HG02885 (cell line): ENCODE measurements at regions not wholly inside any gene's neighbourhood (a gene's known extent, or its start where the extent isn't known, plus 50 kb on each side); places are given as distances from the start of the nearest gene placed in this dataset.
"Not testable (repeated sequence)": the region's sequence is repeated elsewhere in the genome, so short reads cannot be mapped to it uniquely, and the experiment has no call there.

Source experiments
- ATAC-seq: cut with Tn5 transposase; IDR thresholded peaks from one replicate; pipeline ENCODE4 v1.9.1; 2021; ENCODE audit warnings: mild to moderate bottlenecking; ENCODE audit not compliant: unreplicated experiment, poor library complexity

DNA sequence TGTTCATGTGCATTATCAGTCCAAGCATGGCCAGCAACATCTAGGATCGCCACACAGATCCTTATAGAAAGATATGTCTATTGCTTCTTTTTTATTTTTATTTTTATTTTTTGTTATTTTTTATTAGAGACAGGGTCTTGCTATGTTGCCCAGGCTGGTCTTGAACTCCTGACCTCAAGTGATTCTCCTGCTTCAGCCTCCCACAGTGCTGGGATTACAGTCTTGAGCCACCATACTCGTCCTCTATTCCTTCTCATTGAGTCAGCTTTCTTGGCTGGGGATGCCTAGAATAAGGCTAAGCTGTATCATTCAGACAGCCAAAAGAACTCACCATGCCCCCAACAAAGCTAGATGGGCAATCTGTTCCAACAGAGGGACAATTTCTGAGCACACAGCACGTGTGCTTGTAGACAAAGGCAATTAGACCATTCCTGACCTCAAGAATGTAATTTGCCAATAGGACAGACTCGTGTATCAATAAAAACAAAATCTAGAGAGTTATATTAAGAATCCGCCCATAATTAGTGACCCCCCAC, 264.0 kb upstream of the NEBL start:
- no peak for ATAC-seq

DNA sequence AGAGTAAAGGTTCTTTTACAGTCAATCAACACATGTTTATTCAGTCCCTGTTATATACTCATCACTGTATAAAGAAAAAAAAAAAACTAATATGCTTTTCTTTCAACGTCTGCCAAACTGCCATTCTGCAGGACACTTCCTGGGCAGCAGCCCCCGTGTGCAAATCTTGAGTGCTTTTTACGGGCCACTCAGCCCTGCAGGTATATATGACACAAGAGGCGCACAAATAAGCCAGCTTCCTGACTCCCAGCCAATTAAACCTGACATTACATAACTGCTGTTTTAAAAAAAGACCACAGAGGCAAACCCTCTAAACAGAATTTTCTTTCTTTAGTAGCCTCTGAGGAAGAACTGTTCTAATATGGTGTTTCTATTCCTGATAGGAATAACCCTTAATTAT, 263.0 kb upstream of the NEBL start:
- ATAC-seq = no peak

DNA sequence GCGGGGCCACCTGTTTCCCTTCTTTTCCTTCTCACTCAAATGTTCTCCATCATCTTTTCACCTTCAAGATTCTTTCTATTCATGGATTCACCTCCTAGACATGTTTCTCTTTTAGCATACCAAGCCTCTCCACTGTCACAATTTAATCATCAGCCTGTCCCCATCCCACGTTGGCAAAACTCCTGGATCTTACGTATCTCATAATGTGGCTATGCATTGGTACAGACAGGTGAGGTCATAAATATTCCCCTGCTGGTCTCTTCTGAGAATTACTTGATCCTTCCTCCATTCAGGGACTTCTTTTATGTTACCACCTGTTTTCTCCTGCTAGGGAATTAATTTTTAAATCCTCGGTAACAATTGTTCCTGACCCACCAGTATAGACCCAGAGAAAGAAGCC, 262.6 kb upstream of the NEBL start:
- no peak for ATAC-seq

DNA sequence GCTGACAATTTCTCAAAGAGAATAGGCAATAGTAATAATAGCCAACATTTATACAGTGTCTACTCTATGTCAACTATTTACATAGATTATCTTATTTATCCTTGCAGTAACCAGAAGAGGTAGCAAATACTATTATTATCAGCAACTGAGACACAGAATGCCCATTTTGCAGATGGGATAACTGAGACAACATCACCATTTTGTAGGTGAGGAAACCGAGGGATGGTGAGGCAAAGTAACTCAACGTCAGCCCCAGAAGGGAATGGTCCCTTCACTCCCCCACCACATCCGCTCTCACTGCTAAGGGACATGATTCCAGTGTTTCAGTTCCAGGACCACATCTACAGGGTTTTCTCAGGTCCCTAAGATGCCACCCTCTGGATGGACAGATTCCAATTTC, 261.2 kb upstream of the NEBL start:
- ATAC-seq = no peak

DNA sequence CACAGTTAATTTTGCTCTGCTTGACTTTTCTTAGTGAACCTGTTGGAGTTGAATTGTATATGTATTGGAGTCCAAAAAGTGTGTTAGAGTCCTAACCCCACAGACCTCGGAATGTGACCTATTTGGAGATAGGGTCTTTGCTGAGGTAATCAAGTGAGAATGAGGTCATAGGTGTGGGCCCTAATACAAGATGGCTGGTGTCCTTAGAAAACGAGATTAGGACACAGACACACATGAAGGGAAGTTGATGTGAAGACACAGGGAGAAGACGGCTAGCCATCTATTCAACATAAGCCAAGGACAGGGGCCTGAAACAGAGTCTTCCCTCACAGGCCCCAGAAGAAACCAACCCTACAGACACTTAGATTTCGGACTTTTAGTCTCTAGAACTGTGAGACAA, 260.6 kb upstream of the NEBL start:
- ATAC-seq = no peak

DNA sequence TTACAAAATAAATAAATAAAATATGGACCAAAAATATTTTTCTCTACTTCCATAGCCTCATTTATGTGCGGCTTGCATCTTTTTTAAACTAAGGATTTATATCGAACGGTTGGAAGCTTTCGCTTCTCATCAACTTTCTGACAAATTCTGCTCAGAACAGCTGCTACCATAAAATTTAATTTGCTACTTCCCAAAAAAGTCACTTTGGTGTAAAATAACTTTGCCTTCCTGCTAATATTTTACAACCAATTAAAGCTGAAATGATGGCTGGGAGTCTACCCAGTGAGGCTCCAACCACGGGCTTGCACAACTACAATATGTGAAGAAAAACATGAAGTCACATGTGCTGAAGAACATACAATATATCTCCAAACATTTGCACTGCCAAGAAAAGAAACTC, 253.1 kb upstream of the NEBL start:
- ATAC-seq = no peak

DNA sequence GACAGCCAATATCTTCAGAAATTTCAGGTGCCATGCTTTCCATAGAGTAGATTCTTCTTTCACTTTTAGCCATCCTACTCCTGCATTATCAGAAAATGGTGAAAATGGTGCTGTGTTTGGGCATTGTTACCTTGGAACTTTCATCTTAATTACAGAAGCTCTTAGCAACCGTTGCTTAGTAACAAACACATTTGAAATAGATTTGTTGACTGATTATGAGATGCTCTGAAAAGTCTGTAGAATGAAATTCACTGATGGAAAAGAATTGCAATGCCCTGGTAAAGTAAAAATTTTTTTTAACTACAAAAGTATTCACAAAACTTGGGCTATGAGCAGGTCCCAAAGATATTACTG, 249.3 kb upstream of the NEBL start:
- no peak for ATAC-seq

DNA sequence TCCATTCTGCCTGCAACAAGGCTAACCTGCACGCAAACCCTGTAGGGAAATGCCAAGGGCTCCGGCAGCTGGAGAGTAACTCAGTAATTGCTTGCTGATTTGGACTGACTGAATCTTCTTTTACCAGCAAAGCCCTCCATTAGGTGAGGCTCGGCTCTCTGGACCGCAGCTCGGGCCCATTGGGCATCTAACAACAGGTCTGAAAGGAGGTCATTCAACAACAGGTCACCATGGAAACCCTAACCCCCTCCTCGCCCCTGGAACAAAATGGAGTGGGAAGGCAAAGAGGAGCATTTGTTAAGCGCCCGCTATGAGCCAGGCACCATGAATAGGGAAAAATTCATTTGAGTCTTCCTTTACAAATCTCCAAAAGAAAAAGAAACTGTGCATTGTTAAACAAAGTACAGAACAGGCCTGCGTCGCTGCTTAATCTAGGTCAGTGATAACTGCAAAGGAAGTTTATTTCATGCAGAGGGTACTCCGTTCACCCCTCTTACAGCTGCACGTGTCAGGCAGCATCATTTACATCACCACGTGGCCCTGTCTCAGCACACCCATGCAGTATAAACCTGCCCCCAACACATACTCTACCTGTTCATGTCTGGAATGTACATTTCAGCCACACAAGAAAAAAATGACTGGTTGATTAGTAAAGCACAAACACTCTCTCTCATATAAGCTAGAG, 248.8 kb upstream of the NEBL start:
- no peak for ATAC-seq

DNA sequence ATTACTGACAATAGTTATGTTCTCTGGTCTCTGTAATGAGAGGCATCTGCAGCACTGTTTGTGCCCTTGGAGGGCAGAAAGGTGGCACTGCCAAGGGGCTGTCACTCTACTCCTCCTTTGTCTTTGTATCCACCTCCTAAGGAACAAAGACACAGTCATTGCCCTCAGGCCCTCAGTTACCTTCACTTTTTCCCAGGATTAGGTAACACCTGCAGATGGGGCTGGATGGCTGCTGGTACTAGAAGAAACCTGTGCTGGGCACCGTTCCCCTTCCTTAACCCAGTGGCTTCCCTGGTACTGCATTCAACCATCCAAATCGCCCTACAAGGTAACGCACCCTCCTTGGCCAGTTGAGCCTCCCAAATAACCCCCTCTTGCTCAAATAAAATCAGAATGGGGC, 246.9 kb upstream of the NEBL start:
- ATAC-seq = no peak

DNA sequence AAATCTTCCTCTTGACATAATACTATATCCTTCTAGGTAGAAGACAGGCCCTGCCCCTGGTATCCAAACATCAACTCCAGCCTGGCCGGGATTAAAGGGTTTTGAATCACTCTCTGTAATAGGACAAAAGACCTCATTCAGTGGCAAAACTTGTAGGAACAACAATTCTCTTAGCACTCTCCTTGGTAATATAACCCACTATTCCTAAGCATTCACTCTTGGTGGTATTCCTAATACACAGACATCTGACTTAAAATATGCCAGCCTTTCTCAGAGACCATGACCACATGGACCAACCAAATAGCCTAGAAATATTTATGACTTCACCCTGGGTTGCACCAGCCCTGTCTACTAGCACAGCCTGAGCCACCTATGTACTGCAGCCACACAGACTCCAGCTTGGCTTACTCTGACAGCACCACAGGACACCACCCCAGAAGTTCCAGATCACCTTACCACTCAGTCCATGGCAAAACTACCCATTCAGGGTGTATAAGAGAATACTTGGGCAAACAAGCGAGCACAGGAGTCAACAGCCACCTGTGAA, 244.9 kb upstream of the NEBL start:
- no peak for ATAC-seq

DNA sequence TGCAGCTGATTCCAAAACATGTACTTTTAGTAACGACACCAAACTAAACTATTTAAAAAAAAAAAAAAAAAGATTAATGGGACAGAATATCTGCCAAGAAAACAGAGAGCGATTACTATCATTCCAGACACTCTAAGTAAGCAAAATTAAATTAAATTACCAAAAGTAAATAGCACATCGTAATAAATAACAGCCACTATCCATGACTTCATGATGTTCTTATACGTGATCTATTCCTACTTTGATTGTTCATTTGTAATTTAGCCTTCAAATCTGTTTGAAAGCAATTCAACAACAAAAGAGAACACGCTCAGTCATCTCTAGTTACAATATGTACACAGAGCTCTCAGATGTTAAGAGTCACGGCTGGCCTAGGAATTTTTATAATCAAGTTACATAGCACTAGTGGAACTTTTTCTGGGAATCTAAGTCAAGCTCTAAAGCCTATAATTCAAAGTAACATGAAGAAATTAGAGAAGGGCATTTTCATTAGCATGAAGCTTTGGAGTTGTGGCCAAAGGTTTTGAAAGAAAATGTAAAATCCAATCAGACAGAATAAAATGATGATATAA, 241.7 kb upstream of the NEBL start:
- no peak for ATAC-seq

DNA sequence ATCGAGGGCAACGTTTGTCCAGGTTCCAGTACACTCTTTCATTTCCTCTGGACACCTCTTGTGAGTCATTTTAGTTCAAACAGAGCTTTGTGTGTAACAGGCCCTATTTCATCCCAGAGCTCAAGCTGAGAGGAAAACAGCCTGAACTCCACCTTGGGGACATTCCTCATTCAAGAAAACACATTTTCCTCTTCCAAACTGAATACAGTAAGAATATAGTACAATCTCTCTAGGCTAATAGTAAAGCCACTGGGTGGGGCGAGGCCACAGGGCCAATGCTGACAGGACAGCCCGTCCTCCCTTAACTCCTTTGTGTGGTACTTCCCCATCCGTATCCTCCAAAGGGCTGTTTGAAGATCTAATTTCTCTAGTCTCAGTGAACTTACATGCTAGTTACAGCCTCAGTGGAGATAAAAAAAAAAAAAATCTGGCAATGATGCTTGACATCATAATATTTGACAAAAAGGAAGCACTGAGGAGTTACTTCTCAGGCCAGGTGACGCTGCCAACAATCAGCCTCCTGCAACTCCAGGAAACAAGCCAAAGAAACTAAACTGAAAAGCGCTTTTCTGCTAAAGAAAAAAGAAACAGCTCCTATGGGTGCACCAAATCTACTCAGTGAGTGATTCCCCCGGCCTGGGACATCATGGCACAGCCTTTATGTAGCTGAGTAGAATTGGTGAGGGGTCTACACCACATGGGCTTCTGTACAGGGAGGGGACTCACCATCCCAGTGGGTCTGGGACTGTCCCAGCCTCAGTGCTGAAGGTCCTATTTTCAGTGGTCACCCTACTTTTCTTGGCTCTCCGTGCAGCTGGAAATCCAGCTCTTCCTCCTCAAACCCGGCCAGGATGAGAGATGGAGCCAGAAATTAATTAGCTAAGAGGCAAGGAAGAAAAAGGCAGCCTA, 238.2 kb upstream of the NEBL start:
- ATAC-seq = no peak

DNA sequence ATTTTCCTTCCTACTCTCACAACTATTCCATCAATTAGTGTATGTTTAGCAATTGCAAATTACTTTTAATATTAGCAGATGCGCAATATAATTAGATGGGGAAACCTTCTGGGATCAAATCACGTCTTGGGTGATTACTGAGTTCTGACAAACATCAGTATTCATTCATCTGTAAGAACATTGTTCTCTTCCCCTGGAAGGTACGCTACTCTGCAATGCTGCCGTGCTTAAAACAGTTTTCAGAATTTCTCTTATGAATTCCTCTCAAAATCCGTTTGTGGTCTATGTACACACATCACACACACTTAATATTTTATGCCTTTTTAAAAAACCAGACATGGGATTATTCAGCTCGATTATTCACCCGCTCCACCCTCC, 237.5 kb upstream of the NEBL start:
- no peak for ATAC-seq

DNA sequence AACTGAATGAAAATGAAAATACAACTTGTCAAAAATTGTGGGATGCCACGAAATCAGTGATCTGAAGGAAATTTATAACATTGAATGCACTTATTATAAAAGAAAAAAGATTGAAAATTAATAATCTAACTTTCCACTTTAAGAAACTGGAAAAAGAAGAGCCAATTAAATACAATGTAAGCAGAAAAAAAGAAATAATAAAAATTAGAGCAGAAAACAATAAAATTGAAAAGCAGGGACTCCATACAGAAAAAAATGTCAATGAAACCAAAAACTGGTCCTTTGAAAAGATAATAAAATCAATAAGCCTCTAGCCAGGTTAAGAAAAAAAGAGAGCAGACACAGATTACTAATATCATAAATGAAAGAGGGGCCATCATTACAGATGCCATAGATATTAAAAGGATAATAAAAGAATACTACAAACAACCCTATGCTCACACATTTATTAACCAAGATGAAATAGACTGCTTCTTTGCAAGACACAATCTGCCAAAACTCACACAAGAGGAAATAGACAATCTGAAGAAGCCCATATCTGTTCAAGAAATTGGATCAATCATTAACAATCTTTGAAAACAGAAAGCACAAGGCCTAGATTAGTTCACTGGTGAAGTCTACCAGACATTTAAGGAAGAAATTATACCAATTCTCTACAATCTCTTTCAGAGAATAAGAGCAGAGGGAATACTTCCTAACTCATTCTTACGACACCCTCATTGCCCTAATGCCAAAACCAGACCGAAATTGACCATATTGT, 233.8 kb upstream of the NEBL start:
- no peak for ATAC-seq

DNA sequence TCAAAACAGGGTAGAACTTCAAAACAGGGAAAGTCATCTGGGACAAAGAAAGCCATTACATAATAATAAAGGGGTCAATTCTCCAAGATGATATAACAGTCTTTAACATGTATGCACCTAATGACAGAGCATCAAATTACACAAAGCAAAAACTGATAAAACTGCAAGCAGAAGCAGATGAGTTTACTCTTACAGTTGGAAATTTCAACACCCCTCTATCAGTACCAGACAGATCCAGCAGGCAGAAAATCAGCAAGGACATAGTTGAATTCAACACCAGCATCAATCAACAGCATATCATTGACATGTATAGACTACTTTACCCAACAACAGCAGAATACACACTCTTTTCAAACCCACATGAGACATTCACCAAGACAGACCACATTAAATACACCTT, 233.0 kb upstream of the NEBL start:
- ATAC-seq = no peak

DNA sequence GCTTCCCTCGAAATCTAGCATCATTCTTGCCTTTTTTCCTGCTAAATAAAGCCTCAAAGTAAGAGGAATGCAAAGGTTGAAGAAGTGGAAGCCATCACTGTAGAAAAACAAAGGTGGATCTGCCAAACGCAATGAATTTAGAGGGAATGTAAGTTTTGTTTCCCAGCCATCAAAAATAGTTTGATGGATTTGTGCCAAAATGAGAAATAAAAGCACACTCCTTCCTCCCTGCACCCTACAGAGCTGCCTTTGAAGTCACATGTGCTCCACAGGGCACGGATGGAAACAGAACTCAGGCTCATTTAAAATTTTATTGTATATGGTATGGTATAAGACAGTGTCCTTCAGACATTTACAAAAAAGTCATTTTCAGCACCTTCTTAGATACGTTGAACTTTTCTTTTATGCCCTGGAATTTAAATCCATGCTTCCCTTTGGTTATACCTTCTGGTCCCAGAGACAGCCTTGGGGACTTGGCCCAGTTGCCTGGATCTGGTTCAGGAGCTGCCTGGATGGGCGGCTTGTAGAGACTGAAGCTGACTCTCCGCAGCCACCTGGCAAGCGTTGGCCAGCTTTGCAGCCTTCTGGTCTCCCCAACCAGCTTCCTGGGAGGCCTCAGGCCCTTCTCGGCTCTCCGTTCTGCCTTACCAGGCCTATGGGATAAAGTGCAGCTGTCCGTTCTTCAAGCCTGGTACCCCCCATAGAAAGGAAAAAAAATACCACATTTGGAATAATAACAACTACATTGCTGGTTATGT, 228.5 kb upstream of the NEBL start:
- ATAC-seq = no peak

DNA sequence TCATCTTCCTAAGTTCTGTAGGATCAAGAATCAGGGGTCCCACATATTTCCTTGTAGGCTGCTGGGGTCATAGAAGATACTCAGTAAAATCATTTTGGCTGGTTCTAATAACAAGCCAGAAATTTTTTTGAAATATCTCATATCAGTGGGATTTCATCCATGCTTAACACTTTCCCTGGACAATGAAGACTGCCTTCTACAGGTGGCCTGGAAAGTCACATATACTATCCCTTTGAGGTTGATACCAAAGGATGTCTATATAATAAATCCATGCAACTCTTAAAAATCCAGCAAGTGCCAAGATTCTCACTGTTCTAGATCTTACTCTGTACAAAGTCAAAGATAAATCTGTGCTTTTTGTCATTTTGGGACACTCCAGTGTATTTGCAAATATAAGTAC, 225.8 kb upstream of the NEBL start:
- no peak for ATAC-seq

DNA sequence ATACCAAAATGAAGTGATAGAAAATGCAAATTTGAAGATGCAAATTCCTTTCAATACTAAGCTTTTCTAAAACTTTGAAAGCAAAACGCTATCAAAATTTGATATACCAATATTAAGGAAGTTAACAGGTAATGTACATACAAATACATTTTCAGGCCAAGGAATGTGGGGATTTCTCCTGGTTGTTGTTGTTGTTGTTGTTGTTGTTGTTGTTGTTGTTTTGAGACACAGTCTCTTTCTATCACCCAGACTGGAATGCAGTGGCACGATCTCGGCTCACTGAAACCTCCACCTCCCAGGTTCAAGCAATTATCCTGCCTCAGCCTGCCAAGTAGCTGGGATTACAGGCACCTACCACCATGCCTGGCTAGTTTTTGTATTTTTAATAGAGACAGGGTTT, 224.7 kb upstream of the NEBL start:
- ATAC-seq = not testable (repeated sequence)

DNA sequence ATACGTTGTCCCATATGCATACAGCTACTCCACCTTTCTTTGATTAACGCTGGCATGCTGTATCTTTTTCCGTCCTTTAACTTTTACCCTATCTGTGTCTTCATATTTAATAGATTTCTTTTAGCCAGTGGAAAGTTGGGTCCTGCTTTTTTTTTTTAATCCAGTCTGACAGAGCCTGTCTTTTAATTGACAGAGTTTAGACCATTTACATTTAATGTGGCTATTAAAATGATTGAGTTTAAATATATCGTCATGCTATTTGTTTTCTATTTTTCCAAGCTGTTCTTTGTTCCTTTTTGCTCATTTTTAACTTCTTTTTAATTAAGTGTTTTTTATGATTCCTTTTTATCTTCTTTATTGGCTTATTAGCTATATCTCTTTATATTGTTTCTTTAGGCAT, 217.6 kb upstream of the NEBL start:
- no peak for ATAC-seq

DNA sequence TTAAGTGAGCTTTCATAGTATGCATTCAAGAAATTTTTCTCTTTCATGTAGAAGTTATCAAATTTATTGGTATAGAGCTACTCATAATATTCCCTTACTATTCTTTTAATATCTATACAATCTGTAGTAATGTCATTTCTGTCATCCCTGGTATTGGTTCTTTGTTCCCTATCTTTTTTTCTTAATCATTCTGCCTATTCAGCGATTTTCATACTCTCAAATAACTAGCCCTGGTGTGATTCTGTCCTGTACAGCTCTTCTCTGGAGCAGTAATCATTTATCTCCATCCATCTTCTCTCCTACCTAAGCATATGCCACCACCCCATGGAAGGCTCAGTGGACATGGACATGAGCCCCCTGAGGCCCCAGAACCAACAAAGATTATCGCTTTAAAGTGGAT, 213.2 kb upstream of the NEBL start:
- ATAC-seq = no peak
